CD4-positive, alpha-beta T cell treated with Interleukin-17A for 1 hour (primary cell): ENCODE measurements at regions not wholly inside any gene's neighbourhood (a gene's known extent, or its start where the extent isn't known, plus 50 kb on each side); places are given as distances from the start of the nearest gene placed in this dataset.
"Not testable (repeated sequence)": the region's sequence is repeated elsewhere in the genome, so short reads cannot be mapped to it uniquely, and the experiment has no call there.

ENCODE experiments used
- DNase-seq: peaks from one replicate; pipeline ENCODE4 v3.0.0-alpha.2; 2020

- DNase-seq: no peak
Measured at GRCh38 chr9:135366104-135366503, 113.5 kb upstream of the PPP1R26 start.

- no peak for DNase-seq
Measured at GRCh38 chr9:135369412-135369990, 110.1 kb upstream of the PPP1R26 start.

- DNase-seq: no peak
Measured at GRCh38 chr9:135370411-135371375, 108.9 kb upstream of the PPP1R26 start.

- DNase-seq: no peak
Measured at GRCh38 chr9:135371535-135371934, 108.0 kb upstream of the PPP1R26 start.

- DNase-seq: no peak
Measured at GRCh38 chr9:135372036-135372435, 107.5 kb upstream of the PPP1R26 start.

- no peak for DNase-seq
Measured at GRCh38 chr9:135372501-135373008, 107.0 kb upstream of the PPP1R26 start.

GRCh38 chr9:135373151-135373685, 106.4 kb upstream of the PPP1R26 start:
- no peak for DNase-seq

- DNase-seq: no peak
Measured at GRCh38 chr9:135373820-135374219, 105.8 kb upstream of the PPP1R26 start.

- DNase-seq: no peak
Measured at GRCh38 chr9:135374591-135374990, 105.0 kb upstream of the PPP1R26 start.

- DNase-seq: no peak
Measured at GRCh38 chr9:135375001-135375400, 104.6 kb upstream of the PPP1R26 start.

- DNase-seq: no peak
Measured at GRCh38 chr9:135376511-135377265, 102.9 kb upstream of the PPP1R26 start.

GRCh38 chr9:135377431-135377830, 102.2 kb upstream of the PPP1R26 start:
- no peak for DNase-seq

- no peak for DNase-seq
Measured at GRCh38 chr9:135378751-135379150, 100.8 kb upstream of the PPP1R26 start.

GRCh38 chr9:135379540-135380267, 99.9 kb upstream of the PPP1R26 start:
- no peak for DNase-seq

- no peak for DNase-seq
Measured at GRCh38 chr9:135380311-135380960, 99.1 kb upstream of the PPP1R26 start.

- DNase-seq: no peak
Measured at GRCh38 chr9:135381762-135382310, 97.7 kb upstream of the PPP1R26 start.

- DNase-seq: no peak
Measured at GRCh38 chr9:135384226-135384625, 95.4 kb upstream of the PPP1R26 start.

- DNase-seq: not testable (repeated sequence)
Measured at GRCh38 chr9:135384815-135385405, 94.7 kb upstream of the PPP1R26 start.

- DNase-seq: no peak
Measured at GRCh38 chr9:135385793-135386192, 93.8 kb upstream of the PPP1R26 start.

GRCh38 chr9:135387976-135388375, 91.6 kb upstream of the PPP1R26 start:
- no peak for DNase-seq

GRCh38 chr9:135388530-135388929, 91.1 kb upstream of the PPP1R26 start:
- DNase-seq: no peak
